ENCODE measurements at regions not wholly inside any gene's neighbourhood (a gene's known extent, or its start where the extent isn't known, plus 50 kb on each side); places are given as distances from the start of the nearest gene placed in this dataset.
"Not testable (repeated sequence)": the region's sequence is repeated elsewhere in the genome, so short reads cannot be mapped to it uniquely, and the experiment has no call there.

DNA sequence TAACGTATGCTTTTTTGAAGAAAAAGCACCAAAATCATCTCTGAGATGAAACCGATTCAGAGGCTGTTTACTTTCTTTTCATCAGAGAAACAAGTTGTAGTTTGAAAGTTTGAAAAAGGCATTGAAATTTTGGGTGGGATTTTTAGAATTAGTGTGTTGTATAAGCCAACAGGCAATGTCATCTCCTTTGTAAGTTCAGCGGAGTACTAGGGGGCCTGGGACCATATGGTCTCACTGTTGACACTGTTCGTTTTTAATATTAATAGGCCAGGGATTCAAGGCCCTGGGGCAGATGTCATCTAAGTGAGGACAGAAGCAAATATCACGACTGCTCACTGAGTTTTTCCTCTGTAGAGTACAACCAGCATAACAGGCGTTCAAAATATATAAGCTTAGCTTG lies 256.2 kb upstream of the RARB start:
- DNase-seq = no peak

DNA sequence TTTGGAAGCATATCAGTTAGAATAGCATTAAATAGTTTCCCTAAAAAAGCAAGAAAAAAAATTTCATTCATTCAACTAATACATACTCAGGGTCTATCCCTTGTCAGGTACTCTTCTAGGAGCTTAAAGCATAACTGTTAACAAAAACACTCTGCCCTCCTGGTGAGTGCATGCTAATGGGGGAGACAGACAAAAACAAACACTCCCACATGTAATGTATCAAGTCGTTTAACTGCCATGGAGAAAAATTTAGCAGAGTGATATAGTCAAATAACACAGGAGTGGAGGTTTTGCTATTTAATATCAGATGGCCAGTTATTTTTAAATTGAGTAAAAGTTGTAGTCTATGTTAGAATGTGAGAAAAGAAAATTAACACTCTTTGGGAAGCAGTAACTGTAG lies 254.5 kb upstream of the RARB start:
- no peak for DNase-seq

DNA sequence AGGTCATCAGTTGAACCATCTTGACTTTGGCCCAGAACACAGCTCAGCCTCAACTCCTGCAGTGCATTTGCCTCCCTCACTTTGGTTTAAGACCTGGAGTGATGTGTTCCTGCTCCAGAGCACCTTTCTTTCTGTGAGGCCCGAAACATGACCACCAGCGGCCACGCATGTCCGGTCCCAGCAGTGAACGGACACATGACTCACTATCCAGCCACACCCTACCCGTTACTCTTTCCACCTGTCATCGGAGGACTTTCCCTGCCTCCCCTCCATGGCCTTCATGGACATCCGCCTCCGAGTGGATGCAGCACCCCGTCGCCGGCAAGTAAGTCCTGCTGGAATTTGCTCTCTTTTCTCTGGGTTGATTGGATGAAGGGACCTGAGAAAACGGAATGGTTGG lies 253.8 kb upstream of the RARB start:
- DNase-seq = no peak

DNA sequence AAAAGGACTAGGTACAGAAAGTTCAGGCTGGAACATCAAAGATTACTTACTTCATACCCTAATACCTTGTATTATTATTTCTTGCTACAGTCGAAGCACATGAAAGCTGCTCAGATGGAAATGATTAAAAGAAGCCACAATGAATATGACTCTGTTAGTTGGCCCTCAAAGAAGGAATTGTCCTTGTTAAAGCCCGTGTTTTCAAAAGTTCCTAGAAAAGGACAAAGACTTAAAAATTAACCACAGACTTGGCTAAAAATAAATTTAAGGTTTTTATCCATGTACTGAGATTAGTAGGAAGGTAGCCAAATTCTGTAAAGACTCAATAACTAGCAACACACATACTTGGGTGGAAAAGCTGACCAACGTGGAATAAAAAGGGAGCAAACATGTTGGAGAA lies 251.0 kb upstream of the RARB start:
- no peak for DNase-seq

DNA sequence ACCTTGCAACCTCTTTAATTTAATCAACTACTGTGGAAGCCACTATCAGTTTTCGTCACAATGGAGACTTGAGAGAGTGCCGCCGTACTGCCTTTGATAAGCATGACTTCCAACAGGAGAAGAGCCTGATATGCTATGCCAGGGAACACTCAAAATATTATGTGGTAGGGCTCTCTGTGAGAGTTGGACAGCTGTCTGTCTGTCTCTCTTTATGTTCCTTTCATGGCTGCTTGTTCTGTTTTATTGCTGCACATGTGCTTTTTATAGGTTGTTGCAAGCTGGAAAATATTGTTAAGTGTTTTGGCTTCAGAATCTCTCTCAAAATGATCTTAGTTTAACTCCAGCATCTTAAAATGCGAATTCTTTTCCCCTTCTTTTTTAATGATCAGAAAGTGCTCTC lies 249.4 kb upstream of the RARB start:
- no peak for DNase-seq

DNA sequence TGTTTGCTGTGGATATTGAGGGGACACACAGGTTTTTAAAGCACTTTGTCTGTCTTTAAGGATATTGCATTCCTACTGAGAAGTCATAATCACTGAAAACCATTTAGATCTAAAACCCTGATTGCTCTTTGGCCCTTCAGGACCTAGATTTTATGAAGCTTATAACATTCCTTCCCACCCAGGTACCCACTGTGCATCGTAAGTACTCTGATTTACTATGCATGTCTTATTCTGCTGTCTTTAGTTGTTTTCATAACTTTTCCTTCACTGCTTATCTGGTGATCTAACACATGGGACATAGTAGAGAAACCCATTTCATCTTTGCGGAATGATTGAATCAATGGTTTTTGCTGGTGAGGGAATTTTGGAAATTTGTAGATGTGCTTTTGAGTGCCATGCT lies 247.0 kb upstream of the RARB start:
- no peak for DNase-seq

DNA sequence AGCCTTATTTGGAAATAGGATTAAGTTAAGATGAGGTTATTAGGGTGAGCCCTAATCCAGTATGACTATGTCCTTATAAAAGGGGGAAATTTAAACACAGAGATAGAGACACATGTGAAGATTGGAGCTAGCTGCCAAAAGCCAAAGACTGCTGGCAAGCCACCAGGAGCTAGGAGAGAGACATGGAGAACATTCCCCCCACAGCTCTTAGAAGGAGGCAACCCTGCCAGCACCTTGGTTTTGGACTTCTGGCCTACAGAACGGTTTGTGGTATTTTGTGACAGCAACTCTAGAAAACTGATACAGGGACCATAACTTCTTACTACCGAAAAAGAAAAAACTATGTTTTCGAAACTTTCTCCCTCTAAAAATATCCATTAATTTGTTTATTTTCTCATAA lies 245.3 kb upstream of the RARB start:
- no peak for DNase-seq

DNA sequence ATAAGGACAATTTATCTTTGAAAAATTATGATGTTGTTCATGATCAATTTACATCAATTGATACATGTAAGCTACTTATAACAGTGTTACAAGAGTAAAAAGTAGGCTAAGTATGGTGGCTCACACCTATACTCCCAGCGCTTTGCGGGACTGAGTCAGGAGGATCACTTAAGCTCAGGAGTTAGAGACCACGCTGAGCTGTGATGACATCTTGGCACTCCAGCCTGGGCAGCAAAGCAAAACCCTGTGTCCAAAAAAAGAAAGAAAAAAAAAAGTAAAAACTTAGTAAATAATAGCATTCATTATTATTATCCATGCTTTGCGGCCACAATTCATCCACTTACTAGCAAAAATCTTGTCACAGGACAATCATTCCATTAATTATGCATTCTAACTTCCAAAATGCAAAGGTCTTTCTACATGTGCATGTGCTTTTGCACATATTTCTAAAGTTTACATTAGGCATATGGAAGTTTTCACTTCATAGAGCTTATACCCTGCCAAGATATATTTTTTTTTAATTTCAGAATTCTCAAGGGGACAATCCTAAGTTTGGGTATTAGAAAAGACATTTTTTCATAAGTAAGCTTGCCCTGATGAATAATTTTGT lies 243.3 kb upstream of the RARB start:
- no peak for DNase-seq

DNA sequence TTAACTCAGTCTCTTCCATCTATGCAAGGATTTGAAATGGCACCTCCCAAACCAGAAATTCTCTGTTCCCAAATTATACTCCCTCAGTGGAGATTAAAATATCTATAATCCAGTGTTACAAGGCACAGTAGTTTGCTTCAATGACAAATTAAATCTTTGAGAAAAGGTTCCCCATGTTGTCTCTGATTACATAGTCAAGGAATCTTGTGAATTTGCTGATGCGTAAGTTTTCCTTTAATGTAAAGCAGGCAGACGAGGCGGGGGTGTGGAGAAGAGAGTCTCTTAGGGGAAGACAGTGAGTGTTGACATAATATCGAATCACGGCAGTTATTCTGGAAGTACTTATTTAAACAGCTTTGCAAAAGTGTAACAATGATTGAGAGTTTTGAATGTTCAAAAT lies 236.4 kb upstream of the RARB start:
- DNase-seq = no peak

DNA sequence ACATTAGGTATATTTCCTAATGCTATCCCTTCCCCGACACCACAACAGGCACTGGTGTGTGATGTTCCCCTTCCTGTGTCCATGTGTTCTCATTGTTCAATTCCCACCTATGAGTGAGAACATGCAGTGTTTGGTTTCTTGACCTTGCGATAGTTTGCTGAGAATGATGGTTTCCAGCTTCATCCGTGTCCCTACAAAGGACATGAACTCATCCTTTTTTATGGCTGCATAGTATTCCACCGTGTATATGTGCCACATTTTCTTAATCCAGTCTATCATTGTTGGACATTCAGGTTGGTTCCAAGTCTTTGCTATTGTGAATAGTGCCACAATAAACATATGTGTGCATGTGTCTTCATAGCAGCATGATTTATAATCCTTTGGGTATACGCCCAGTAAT lies 228.5 kb upstream of the RARB start:
- DNase-seq = not testable (repeated sequence)

DNA sequence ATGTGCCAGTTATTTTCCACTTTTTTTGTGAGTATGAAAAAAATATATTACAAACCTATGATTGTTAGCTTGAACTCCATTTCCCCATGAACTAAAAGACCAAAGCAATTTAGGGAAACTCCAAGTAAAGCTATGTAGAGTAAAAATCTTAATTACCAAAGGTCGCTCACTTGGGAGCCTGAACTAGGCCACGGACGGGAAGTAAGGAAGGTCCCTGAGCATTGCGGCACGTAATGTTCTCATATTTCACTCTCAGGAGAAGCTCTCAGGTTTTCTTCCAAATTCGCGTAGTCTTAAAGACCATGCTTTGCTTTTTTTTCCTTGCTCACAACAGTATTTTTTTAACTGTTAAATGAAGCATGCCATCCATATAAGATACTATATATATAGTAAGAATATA lies 215.3 kb upstream of the RARB start:
- no peak for DNase-seq

DNA sequence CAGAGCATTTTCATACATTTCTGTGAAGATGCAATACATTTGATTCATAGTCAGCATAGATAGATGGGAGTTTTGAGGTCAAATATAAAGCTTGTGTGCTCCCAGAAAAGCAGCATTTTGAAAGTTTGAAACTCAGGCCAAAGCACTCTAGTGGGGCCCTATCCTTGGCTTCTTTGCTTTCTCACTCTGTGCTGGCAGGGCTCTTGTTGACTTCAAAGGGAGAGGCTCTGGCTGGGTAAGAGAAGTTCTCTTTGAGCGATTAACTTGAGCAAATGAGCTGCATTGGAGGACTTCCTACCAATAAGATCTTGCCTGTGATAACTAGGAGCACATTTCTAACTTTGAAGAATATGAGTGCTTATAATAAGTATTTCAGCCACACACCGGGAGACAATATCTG lies 214.0 kb upstream of the RARB start:
- DNase-seq = no peak

DNA sequence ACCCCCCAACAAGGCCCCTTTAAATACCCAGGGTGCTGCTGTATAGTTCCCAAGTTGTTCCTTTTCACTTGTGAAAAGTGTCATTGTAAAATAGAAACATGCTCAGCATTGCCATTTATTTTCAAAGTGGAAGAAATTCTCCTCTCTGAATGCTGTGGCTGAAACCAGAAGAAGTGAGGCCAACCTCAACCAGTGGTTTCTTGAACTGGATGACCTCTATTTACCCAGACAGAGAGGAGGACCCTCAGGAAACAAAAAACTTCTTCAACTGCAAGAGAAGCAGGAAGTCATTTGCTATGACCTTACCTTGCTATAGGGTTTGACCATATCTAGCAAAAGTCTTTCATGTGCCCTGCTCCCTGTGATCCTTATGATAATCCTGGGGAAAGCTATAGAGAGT lies 209.7 kb upstream of the RARB start:
- DNase-seq = no peak

DNA sequence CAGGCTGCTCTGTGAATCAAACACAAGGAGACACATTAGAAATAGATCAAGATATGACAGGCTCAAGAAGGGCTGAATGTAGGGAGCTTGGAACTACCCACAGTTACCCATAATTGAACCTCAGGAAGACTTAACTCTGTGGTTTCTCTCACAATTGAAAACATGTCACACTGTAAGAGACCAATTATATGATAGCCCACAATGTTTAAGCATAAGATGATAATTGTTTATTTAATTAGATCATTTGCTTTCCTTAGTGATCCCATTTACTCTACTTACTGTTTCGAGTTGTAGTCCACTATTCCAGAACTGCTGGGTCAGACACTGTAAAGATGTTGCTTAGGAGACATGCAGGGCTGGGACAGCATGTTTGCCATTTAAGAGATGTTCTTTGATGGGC lies 201.3 kb upstream of the RARB start:
- no peak for DNase-seq

DNA sequence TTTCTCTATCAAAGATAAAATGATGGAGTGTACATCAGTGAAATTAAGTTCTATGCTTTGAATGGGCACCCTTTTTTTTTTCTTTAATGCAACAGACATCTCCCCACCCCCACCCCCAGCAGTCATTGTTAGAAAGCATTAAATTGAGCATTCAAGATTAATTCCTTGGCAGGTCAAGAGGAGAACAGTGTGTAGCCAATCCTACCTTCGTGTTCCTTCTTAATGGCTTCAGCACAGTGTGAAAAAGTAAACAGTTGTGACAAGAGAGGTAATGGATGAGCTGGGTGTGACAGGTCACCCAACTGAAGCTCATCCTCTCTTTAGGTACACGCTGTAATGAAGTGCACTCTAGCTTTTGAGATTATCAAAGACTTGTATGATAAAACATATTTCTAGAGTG lies 198.5 kb upstream of the RARB start:
- no peak for DNase-seq

DNA sequence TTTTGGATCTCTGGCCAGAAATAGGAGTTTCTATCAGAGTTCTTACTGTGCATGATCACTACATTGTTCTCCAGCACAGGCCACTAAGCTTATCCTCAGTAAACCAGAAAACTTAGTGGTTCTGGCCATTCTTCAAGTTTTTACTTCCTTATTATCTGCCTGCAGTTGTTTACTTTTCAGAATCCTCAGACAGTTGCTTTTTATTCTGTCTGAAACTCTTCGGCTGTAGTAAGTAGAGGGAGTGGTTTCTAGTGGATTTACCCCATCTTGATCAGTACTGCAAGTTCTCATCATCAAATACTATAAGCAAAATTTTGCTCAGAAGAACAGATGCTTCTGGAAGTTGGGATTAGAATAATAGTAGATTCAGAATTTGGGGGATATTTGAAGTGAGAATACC lies 193.0 kb upstream of the RARB start:
- DNase-seq = no peak

DNA sequence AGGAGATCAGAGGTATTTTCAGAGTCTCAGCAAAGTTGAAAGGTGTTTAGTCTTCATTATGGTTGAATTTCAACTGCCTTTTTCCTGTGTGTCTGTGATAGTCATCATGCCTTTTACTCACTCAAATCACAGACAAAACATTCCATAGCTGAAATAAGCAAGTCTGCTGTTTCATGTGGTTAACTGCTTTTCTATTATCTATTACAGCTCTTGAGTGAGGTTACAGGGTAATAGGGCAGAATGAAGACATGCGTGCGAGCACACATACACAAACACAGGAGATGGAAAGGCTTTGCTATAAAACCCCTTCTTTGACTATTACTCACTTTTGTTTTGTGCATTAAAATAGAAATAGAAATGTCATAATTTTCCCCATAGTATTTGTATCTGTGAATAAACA lies 192.6 kb upstream of the RARB start:
- no peak for DNase-seq

DNA sequence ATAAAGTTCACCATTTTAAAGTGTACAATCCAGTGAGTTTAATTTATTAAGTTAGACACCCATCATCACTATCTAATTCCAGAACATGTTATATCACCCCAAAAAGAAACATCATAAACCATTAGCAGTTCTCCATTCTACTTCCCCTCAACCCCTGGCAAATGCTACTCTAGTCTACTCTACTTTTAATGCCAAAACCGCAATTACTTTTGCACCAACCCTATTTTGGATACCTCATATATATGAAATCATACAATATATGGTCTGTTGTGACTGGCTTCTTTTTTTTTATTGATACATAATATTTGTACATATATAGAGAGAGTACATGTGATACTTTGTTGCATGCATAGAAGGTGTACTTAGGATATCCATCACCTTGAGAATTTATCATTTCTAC lies 190.5 kb upstream of the RARB start:
- no peak for DNase-seq

DNA sequence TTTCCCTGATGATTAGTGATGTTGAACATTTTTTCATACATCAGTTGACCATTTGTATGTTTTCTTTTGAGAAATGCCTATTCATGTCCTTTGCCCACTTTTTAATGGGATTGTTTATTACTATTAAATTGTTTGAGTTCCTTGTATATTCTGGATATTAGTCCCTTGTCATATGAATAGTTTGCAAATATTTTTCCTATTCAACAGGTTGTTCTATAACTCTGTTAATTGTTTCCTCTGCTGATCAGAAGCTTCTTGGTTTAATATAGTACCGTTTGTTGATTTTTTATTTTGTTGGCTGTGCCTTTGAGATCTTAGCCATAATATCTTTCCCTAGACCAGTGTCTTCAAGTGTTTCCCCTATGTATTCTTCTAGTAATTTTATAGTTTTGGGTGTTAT lies 189.0 kb upstream of the RARB start:
- no peak for DNase-seq

DNA sequence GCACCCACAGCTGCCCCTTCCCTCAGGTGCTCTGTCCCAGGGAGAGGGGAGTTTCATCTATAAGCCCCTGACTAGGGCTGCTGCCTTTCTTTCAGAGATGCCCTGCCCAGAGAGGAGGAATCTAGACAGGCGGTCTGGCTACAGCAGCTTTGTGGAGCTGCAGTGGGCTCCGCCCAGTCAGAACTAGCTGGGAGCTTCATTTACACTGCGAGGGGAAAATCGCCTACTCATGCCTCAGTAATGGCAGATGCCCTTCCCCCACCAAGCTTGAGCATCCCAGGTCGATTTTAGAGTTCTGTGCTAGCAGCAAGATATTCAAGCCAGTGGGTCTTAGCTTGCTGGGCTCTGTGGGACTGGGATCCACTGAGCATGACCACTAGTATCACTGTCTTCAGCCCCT lies 181.2 kb upstream of the RARB start:
- no peak for DNase-seq

DNA sequence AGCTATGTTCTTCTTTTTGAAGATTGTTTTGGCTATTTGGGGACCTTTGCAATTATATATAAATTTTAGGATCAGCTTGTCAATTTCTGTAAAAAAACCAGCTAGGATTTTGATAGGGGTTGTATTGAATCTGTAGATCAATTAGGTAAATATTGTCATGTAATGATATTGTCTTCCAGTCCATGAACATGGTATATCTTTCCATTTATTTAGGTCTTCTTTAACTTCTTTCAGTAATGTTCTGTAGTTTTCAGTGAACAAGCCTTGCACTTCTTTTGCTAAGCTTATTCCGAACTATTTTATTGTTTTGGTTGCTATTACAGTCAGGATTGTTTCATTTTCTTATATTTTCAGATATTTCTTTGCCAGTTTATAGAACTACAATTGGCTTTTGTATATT lies 175.8 kb upstream of the RARB start:
- no peak for DNase-seq

DNA sequence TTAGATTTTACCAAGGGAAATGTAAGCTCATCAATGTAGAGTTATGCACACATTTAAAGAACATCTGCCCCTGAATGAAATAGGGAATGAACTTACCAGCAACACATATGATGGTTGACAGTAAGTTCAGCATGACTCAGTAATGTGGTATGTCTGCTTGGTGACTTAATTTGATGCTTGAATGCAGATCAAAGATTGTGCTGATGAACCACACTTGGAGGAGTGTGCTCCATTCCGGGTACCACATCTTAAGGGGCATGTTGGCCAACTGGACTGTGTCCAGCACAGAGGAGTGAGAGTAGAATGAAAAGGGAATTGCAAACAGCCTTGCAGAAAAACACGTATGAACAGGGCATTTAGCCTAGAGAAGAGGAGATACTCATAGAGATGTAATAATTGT lies 171.0 kb upstream of the RARB start:
- no peak for DNase-seq

DNA sequence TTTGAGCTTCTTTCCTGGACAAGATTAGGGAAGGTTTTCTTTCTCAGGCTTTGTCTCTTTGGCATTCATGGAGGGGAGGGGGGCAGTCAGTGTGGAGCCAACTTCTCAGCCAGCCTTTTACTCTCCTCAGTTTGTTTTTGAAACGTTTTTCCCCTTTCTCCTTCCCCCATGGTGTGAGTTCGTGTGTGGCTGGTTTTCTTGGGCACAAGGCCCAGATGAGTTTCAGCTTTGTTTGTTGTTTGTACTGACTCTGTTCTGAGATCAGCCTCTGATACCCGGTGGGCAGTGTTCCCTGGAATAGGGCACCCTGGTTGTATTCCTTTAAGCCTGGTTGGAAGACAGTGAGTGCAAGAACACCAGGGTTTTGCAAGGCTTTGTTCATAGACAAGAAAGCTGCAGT lies 168.2 kb upstream of the RARB start:
- DNase-seq = no peak

DNA sequence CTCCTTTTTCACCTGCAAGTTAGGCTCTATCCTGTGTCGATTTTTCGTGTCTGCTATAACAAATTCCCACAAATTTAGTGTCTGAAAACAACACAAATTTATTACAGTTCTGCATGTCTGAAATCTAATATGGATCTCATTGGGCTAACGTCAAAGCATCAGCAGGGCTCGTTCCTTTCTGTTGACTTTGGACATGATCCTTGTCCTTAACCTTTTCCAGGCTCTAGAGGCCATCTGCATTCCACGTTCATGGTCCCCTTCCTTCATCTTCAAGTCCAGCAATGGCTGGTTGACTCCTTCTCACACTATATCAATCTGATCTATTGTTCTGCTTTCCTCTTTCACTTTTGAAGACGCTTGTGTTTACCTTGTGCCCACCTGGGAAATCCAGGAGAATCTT lies 165.7 kb upstream of the RARB start:
- no peak for DNase-seq

DNA sequence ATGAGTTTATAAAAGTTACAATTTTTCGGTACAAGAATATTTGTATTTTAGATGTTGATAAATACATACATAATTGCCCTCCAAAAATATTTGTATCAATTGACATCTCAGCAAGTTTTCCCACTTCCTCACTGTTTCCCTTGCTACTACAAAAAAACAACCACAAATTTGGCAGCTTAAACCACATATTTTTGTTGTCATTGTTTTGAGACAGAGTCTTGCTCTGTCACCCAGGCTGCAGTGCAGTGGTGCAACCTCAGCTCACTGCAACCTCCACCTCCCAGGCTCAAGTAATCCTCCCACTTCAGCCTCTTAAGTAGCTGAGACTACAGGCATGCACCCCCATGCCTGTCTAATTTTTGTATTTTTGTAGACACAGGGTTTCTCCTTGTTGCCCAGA lies 162.8 kb upstream of the RARB start:
- no peak for DNase-seq

DNA sequence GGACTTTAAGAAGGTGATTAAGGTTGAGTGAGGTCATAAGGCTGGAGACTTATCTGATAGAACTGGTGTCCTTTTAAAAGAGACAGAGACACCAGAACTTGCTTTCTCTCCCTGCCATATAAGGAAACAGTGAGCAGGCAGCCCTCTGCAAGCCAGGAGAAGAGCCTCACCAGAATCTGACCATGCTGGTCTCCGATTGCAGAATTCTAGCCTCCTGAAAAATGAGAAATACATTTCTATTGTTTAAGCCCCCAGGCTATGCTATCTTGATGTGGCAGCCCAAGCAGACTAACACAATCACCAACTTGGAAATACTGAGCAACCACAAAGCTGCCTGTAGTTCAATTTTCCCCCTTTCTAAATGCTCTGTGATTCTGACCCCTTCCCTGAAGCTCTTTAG lies 161.4 kb upstream of the RARB start:
- no peak for DNase-seq

Measured in inflammatory macrophage treated with lipopolysaccharide for 4 hours (primary cell).